HG02759 (cell line): ENCODE measurements at regions not wholly inside any gene's neighbourhood (a gene's known extent, or its start where the extent isn't known, plus 50 kb on each side); places are given as distances from the start of the nearest gene placed in this dataset.

Experiments
- ATAC-seq: cut with Tn5 transposase; IDR thresholded peaks from one replicate; pipeline ENCODE4 v1.9.1; 2021; ENCODE audit warnings: mild to moderate bottlenecking, moderate library complexity; ENCODE audit not compliant: unreplicated experiment

DNA sequence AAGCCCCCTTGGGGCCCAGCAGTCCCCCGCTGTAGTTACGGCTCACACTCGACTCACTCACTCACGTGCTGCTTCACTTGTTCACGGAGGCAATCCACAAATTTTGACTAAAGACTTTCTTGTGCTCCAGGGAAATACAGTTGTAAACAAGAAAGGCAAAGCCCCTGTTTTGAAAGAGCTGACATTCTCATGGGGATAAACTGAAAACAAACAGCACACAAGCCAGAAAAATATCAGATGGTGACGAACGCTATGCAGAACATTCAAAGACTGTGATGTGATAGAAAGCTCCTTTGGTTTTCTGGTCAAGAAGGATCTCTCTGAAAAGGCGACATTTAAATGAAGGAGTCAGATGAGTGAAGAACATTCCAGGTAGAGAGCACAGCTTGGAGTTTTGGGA is 385.3 kb upstream of the SMIM21 start:
- ATAC-seq: no peak

DNA sequence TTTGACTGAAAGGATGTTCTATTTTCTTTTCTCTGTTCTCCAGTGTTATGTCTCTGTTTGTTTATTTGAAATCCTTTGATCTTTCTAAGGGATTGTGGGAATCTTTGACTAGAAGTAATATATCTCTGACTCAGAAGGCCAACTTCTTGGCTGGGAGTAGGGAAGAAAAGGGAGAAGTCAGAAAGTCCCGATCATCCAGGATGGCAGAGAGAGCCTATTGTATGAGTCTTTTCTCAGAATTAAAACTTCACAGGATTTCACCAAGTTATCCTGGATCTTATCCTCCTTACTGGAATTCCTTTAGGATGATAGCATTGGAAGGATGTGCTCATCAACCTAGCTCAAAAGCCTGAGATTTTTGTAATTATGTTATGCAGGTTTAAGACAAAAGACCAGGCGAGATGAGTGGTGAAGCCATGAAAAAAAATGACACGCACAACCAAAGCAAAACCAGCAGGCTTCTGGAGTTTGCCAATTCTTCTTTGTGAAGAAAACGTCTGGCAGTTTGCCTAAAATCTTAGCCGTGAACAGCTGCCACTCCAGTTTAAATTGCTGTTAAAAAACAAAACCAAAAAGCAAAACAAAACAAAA is 383.6 kb upstream of the SMIM21 start:
- no peak for ATAC-seq

DNA sequence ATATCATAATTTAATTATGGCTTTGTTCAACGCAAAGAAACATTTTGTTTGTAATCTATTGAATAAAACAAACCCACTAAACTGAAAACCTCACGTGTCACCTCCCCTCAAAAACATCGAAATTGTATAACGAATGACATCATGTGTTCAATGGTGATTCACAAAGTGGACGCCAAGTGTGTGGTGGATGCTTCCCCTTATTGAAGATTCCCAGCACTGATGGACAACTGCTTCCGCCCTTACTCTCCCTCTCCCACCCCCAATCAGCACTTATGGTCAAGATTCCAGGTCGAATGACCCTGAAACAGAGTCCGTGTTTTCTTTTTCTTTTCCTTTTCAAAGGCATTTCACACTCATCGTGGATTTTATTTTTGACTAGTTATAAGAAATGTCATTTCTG is 383.0 kb upstream of the SMIM21 start:
- no peak for ATAC-seq

DNA sequence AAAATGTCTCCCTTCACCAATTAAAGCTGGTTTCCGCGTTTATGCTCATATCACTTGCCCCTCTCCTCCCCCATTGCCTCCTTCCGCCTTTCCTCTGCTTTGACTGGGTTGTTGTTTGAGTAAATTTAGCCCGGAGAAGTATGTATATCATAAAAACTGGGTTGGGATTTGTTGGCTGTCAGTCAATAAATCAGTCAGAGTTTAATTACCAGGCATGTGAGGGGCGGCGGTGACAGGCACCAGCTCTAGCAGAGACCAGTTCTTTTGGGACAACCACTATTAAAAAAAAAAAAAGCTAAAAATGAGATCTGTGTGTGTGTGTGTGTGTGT is 382.4 kb upstream of the SMIM21 start:
- no peak for ATAC-seq

DNA sequence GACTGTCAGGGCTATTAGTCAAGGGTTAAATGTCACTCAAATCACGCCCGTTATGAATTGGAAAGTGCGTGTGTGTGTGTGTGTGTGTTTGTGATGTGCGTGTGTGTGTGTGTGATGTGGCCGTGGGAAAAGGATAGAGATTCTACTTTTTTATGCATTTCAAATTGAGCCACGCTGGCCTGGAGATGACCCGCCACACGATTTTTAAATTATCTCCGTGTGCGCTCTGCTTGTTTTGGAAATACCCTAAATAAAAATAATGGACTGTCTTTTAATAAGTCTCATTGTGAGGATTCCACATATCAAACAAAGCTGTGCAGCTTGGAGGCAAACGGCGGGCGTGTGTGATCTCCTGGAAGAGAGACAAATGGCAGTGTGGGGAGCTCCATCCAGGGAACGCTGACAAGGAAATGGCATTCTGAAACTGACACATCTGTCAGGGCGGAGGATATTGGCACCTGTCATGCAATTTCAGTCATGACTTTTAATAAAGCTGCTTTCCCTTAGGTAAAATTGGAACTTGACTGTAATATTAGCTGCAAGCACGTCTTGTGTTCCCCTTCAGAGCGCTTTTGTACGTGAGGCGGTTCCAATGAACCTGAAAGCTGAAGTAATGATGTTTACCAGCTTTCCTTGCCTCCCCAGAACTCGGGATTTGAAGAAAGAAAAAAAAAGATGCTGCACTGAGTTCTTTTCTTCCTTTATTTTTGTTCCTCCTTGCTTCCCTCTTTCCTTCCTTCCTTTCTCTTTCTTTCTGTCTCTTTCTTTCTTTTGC is 381.8 kb upstream of the SMIM21 start:
- no peak for ATAC-seq

DNA sequence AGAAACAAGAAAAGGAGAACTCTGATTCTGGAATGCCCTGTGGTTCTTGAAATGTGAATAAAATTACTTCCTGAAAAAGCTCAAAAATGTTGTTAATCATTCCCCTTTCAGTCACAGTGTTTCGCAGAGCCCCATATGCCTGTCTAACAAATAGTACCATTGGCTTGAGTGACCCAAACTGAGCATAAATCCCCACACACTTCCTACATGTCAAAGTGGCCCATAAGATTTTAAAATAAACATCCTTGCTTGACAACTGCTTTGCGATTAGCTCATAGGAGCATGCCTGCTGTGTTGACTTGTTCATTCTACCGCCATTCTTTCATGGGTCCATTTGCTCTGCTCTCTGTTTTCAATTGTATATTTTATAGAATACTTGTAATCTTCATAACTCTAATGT is 377.8 kb upstream of the SMIM21 start:
- ATAC-seq: no peak

DNA sequence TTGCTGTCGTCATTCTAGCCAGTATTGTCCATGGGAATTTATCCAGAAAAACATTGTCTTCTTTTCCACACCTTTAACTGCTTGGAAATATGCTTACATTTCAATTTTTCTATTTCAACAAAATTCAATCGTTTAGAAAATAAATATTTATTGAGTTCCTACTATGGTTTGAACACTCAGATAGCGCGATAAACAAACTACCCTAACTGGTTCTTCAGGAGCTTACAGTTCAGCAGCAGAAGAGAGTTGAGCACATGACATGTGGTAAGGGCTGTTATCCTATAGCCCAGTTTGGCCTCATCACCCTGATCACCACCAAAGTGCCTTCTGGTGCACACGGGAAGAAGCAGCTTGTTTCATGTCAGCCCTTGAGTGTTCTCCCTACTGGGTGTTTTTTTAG is 375.2 kb upstream of the SMIM21 start:
- no peak for ATAC-seq

DNA sequence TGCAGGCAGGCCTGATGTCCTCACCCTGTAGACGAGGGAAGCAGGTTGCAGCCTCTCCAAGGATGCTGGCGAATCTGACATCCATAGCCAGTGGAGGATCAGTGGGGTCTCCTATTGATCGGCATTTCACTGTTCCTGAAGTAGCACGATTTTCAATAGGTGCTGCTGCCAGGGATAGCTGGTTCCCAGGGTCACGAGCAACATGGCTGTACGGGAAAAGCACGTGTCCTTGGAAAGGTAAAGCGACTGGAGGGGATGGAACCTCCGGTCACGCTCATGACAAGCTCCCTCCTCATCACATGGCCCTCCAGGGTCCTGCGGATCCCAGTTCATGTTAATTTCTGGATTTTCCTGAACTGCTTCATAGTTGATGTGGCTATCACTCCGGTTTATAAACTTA is 373.7 kb upstream of the SMIM21 start:
- no peak for ATAC-seq

DNA sequence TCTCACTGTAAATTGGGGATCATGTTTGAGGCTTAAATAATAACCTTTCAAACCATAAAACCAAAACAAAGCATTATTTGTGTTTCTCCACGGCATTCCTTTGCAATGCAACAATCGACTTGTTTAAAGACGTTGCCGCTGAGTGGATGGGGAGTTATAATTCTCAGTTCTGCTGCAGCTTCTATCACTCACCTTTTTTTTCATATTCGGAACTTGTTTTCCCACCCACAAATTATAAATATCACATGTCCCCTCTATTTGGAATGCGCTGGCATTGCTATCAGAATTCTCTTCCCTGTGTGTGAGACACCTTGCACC is 372.8 kb upstream of the SMIM21 start:
- no peak for ATAC-seq

DNA sequence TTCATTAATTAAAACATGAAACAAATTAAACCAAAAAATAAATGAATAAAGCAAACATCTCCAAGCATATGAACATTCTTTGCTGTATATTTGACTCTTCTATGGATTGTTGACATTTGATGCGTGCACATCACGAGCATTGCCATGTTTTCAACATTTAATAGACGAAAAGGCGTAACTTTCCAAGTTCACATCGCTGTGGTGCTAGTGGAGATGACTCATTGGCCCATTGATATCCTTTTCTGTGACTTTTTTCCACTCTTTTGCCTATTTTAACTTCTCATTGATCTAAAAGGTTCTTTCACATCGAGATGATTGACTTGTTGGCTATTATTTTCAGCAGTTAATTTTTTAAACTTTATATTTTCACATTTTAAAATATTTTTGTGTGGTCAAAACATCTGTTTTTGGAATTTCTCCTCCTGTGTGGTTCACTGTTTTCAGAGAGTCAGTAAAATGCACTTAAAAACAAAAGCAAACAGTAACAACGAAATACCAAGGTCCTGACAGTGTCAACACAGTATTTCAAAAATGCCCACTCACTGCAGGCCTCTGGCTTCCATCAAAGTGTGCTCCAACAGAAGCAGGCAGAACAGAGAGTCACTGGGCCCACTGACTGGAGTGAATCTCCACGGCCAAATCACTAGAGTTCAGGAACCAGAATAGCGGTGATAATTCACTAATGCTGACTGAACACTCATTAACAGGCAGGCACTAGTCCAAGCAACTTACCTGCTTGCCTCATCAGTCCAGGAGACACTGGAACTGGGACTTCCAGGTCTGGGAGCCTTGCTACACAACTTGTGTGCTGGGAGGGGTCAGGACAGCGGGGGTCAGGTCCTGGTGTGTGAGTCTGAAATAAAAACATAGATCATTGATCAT is 372.2 kb upstream of the SMIM21 start:
- no peak for ATAC-seq

DNA sequence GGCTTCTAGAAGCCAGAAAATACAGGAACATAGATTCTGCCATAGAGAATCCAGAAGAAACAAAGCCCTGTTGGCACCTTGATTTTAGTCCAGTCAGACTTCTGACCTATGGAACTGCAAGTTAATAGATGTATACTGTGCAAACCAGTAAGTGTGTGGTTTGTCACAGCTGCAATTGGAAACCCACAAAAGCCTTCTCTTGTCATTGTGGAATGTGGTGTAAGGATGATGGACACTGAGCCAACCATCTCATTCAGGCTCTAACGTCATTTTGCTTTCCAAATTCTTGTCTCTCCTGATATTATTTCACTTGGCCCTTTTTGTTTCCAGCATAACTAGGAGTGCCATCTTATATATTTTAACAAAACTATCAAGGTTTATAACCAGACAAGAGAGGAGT is 369.5 kb upstream of the SMIM21 start:
- no peak for ATAC-seq

DNA sequence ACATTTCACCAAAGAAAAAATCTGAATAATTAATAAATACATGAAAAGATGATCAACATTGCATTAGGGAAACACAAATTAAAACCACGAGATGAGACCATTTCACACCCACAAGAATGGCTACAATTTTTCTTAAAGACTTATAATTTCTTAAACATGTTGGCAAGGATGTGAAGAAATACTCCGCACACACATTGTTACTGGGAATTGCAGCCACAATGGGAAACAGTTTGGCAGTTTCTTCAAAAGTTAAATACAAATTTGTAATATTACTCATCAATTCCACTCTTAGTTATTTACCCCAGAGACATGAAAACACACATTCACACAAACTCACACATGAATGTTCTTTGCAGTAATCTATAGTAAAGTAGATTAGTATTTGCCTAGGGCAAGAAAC is 363.3 kb upstream of the SMIM21 start:
- no peak for ATAC-seq

DNA sequence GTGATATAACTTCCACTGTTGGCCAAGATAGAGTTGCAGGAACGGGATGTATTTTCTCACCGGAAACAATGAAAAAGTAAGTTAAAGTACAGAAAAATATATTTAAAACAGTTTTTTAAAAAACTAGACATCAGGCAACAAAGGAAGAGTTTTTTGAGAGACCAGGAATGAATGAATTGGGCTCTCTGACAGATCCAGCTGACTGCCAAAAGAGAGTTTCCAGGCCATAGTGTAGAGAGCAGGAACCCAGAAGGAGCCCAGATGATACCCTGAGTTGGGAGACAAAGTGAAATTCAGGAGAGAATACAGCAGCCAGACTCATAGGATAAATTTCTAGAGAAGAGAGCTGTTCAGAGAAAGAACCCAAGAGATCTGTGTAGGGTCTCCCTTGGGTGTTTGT is 362.6 kb upstream of the SMIM21 start:
- ATAC-seq: no peak

DNA sequence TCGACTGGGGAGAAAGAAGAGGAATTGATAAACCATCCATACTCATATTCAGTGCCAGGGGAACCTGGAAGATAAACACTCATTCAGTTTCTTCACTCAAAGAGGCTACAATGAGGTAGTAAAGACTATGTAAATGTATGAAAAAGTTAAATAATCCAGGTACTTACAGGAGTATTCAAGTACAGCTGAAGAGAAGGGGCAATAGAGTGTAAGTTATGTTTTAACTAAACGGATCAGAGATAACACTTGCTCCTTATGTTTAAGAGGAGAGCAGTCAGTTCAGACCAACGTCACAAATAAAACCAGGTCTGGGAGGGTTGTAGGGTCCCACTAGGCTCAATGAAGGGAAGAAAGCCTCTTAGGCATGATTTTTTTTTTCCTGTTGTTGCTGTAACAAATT is 358.3 kb upstream of the SMIM21 start:
- no peak for ATAC-seq

DNA sequence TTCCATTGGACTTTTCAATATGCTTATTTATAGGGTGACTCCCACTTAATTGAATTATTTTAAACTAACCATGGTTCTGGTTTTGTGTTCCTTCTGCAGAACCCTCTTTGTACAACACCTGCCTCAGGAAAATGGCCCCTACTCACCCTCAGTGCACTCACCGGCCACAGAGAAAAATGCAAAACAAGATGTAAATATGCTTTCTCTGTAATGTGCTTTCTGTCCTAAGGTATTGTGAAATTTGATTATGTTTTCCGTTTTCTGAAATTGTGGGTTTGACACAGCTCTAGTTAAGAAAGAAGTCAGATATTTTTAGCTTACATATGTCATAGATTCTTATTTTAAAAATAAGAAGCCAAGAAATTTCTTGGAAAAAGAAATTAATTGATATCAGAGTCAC is 357.7 kb upstream of the SMIM21 start:
- no peak for ATAC-seq

DNA sequence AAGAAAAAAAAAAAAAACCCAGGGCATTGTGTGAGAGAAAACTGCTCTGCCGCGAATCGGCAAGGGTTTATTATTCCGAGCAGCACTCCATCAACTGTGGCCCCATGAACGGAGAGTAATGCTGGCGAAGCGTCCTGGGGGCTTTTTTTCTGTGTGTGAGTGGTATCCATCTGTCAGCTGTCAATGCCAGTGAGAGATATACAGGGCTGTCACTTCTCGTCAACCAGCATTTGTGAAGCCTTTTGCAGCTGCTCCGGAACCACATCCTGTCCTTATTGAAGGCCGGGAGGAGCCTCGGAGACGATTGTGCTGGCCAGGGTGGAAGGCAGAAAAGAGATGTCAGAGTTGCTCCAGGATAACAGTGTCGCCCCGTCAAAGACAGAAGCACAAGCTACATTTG is 356.9 kb upstream of the SMIM21 start:
- ATAC-seq: no peak

DNA sequence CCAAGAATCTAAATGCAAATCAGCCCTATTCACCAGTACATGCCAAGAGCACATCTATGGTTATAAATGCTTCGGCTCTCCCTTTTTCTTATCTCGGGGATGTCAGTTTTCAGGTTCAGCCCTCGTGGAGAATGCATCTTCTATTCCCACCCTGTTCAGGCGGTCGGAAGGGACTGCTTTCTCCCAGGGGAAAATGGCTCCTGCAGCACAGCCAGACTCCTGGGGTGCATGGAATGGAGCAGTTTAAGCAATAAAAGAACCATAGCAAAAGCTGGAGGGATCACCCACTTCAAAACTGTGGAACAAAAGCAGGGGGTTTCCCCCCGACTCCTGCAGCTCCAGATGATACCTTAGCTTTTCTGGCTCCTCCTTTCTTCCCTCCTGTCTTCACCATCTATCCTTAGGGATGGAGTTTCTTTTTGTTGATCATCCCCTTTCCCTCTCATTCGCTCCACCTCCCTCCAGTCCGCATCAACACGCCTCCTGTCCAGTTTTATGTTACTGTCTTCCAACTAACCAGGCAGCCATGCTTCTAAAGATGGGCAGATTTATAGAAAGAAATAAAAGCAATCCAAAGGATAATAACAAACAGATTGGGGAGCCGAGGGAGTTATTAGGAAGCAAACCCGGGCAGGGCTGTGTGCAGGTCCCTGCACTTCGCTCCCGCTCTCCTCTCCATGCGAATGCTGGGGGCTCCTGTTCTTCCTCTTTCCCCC is 356.2 kb upstream of the SMIM21 start:
- no peak for ATAC-seq

DNA sequence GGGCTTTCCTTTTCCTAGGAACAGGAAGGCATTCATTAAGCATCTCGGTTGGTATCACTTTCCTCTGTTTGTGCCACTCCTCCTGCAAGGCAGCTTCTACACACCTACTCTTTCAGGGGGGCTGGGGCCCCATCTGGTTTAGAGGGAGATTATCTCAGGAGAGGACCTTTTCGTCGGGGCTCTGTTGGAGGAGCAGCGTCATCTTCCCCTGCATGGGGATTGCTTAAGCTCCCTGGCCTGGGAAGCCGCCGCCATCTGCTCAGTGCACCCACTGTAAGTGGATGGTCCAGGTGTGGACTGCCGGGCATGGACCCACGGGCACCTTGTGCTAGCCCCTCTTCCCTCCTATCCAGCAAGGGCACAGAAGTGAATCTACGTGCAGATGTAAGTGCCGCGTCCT is 355.3 kb upstream of the SMIM21 start:
- ATAC-seq: no peak

DNA sequence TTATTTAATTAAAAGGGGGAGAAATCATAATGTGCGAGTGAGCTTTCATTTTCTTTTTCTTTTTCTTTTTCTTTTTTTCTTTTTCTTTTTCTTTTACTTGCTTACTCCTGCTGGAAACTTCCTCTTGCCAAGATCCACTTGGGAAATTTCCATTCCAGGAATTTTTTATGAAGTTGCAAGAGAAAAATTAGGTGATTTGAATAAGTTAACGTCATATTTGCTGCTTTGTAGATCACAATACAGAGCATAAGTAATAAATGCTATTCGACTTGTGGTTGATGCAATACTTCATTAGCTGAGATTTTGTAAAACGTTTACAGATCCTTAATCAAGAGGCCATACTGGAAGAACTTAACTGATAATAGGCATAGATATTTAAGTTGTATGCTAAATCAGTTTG is 354.7 kb upstream of the SMIM21 start:
- ATAC-seq: no peak

DNA sequence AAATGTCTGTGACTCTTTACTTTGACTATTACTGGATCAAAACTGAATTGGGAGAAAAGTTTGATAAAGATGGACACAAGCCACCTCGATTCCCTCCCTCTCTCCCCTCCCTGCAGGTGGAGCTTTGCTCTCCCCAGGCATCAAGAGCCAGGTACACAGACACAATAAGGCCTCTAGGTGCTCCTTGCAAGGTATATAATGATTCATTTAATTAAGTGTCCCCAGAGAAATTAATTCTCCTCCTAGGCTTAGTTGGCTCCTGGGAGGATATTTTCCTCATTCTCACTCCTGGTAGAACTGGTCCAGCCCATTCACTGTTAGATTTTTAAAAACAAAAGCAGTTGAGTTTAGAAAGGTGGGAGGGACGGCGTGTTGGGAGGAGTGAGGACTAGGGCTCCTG is 352.4 kb upstream of the SMIM21 start:
- ATAC-seq: no peak

DNA sequence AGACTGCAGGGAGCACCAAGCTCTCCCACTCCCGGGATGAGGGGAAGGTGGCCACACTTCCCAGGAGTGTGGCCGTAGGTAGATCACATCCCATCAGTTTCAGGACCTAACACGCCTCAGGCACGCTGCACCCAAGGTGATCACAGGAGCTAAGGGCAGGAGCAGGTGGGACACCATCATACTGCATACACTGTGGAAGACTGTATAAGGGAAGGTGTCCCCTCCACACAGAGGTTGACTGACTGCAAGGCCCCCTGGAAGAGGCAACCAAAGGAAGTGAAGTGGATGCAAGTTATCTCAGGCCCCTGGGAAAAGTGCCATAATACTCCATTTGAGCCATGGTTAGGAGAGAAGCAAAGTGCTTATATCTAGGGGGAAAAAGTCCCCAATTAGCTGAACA is 351.9 kb upstream of the SMIM21 start:
- ATAC-seq: no peak

DNA sequence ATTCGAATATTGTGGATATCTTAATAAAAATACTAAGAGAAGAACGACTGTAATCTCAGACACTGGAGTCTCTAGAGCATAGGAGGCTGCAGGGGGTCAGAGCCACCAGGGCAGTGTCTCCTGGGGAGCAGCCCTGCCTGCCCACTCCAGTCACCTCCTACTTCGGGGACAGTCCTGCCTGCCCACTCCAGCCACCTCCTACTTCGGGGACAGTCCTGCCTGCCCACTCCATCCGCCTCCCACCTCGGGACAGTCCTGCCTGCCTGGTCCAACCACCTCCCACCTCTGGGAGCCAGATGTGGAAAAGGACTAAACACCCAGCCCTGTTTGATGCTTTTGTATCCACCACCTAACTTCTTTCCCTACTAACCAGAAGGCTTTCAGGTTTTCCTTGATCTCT is 350.1 kb upstream of the SMIM21 start:
- no peak for ATAC-seq
